ENCODE measurements at regions not wholly inside any gene's neighbourhood (a gene's known extent, or its start where the extent isn't known, plus 50 kb on each side); places are given as distances from the start of the nearest gene placed in this dataset.

DNA sequence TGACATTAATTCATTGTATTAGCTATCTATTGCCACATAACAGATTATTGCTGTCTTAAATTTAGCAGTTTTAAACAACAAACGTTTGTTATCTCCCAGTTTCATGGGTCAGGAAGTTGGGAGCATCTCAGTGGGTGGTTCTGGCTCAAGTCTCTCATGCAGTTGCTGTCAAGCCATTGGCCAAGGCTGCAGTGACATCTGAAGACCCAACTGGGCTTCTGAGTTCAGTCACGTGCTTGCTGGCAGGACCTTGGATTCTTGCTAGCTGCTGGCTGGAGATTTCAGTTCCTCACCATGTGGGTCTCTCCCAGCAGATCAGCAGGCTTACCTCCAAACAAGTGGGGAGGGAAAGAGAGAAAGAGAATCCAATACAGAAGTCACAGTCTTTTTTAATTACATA, 152.6 kb upstream of the EXOC2 start:
- TF ChIP-seq EZH2phosphoT487 (IDR thresholded peaks at IDR 0.05; ENCODE audit: insufficient read depth, low read depth): no peak
- TF ChIP-seq EZH2 (IDR thresholded peaks at IDR 0.05; ENCODE audit: insufficient read depth, poor library complexity, severe bottlenecking): no peak

All from GM23248 (cell line).